Spleen (tissue), 7 donors: ENCODE measurements at regions not wholly inside any gene's neighbourhood (a gene's known extent, or its start where the extent isn't known, plus 50 kb on each side); places are given as distances from the start of the nearest gene placed in this dataset.

ENCODE experiments used
- POLR2A ChIP-seq, 3 donors: fragments of 450-650 bp; IDR thresholded peaks; one replicate each; pipeline ENCODE4 v1.5.1; 2017; ENCODE audit warnings: antibody characterized with exemption in 3 of 3, mild to moderate bottlenecking in 1 of 3
- TF ChIP-seq, protein P1 (sequence below), 11 experiments: fragments of 200-600 bp in 7 of 11; fragments of 450-650 bp in 4 of 11; sonication (generic) in 4 of 11; IDR thresholded peaks in 8 of 11; conservative IDR thresholded peaks in 3 of 11; 1 replicate in 7 of 11; 2 replicates in 4 of 11; pipeline versions ENCODE4 v1.4.0 to v1.8.0; 2016 to 2021; ENCODE audit warnings: antibody characterized with exemption in 11 of 11, inconsistent platforms in 4 of 11, mild to moderate bottlenecking in 1 of 11
- donor health status: DM: no; HTN: no; CAD: no; lungs with moderate emphysema.
- donor health status: DM: no; HTN: no; CAD: no.
- donor health status: DM: no; HTN: no; CAD: no.

- TF ChIP-seq, protein P1, sequence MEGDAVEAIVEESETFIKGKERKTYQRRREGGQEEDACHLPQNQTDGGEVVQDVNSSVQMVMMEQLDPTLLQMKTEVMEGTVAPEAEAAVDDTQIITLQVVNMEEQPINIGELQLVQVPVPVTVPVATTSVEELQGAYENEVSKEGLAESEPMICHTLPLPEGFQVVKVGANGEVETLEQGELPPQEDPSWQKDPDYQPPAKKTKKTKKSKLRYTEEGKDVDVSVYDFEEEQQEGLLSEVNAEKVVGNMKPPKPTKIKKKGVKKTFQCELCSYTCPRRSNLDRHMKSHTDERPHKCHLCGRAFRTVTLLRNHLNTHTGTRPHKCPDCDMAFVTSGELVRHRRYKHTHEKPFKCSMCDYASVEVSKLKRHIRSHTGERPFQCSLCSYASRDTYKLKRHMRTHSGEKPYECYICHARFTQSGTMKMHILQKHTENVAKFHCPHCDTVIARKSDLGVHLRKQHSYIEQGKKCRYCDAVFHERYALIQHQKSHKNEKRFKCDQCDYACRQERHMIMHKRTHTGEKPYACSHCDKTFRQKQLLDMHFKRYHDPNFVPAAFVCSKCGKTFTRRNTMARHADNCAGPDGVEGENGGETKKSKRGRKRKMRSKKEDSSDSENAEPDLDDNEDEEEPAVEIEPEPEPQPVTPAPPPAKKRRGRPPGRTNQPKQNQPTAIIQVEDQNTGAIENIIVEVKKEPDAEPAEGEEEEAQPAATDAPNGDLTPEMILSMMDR (IDR thresholded peaks at IDR 0.05 in 8 of 11, conservative IDR thresholded peaks at IDR 0.05 in 3 of 11): no peak
- no peak for TF ChIP-seq POLR2A (IDR thresholded peaks at IDR 0.05)
Observed at GRCh38 chr1:199170711-199171110, 531.9 kb downstream of the PTPRC start.
